Fibroblast of pulmonary artery (primary cell): ENCODE measurements at regions not wholly inside any gene's neighbourhood (a gene's known extent, or its start where the extent isn't known, plus 50 kb on each side); places are given as distances from the start of the nearest gene placed in this dataset.

ENCODE experiments used
- DNase-seq: peaks from one replicate; pipeline ENCODE4 v3.0.0-alpha.2; 2010; ENCODE audit warnings: low read depth
- H3K4me3 ChIP-seq: replicated peaks from 2 replicates; pipeline ENCODE4 v1.5.1; 2011; ENCODE audit warnings: low read depth, mild to moderate bottlenecking, control low read depth, low read length, moderate library complexity
- CTCF ChIP-seq: IDR thresholded peaks from 2 replicates; pipeline ENCODE4 v1.5.1; 2011; ENCODE audit warnings: mild to moderate bottlenecking, control low read depth, low read length, inconsistent platforms; ENCODE audit errors: missing control alignments

GRCh38 chr6:101199441-101199840 lies 194.1 kb upstream of the GRIK2 start:
- TF ChIP-seq CTCF: no peak
- no peak overlapping the region for H3K4me3 ChIP-seq
- DNase-seq: no peak

GRCh38 chr6:101202867-101203374 lies 190.6 kb upstream of the GRIK2 start:
- TF ChIP-seq CTCF: no peak
- no peak overlapping the region for H3K4me3 ChIP-seq
- DNase-seq: no peak

- no peak overlapping the region for H3K4me3 ChIP-seq
- TF ChIP-seq CTCF: no peak
- no peak for DNase-seq
These were observed 189.8 kb upstream of the GRIK2 start for GRCh38 chr6:101203664-101204063.

- no peak for DNase-seq
- TF ChIP-seq CTCF: no peak
- H3K4me3 ChIP-seq: no peak overlapping the region
These were observed 185.4 kb upstream of the GRIK2 start for GRCh38 chr6:101208152-101208551.

- H3K4me3 ChIP-seq: no peak overlapping the region
- TF ChIP-seq CTCF: no peak
- DNase-seq: no peak
These were observed 180.9 kb upstream of the GRIK2 start for GRCh38 chr6:101212640-101213039.

GRCh38 chr6:101222007-101222406 lies 171.5 kb upstream of the GRIK2 start:
- no peak for DNase-seq
- no peak for TF ChIP-seq CTCF
- H3K4me3 ChIP-seq: no peak overlapping the region

GRCh38 chr6:101224751-101225150 lies 168.8 kb upstream of the GRIK2 start:
- TF ChIP-seq CTCF: no peak
- no peak overlapping the region for H3K4me3 ChIP-seq
- no peak for DNase-seq
